ENCODE measurements at regions not wholly inside any gene's neighbourhood (a gene's known extent, or its start where the extent isn't known, plus 50 kb on each side); places are given as distances from the start of the nearest gene placed in this dataset.

DNA sequence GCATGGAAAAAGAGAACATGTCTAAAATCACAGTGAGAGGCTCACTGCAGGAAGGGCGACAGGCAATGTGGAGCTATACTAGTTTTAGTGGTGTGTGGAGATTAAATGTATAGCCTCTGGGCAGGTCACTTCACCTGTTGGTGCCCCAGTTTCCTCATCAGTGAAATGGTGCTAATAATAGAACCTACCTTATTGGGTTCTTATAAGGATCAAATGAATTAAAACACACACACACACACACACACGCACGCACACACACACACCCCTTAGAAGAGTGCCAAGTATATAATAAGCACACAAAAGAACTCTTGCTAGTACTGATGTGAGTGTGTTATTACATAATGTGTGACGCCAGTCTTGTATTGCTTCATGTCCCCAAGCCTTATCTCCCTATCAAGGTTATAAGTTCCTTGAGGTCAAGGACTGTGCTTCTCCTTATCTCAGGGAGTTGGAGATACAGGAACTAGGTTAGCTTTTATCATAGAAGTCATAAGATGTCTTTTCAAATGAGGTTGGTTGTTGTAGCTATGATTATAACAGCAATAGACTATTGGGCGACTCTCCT is 98.0 kb upstream of the CXCR4 start:
- Mint-ChIP-seq H3K4me3 (no peak overlapping the region), H3K27me3 (no peaks in the 10 kb centered on the region), H3K4me1 (ENCODE audit: low read depth) (peaks cover 36% of the 10 kb centered on the region), H3K27ac (no peak overlapping the region), H3K36me3 (ENCODE audit: low read depth) (no peaks in the 10 kb centered on the region), H3K9me3 (no peaks in the 10 kb centered on the region)
- TF ChIP-seq, protein P1, sequence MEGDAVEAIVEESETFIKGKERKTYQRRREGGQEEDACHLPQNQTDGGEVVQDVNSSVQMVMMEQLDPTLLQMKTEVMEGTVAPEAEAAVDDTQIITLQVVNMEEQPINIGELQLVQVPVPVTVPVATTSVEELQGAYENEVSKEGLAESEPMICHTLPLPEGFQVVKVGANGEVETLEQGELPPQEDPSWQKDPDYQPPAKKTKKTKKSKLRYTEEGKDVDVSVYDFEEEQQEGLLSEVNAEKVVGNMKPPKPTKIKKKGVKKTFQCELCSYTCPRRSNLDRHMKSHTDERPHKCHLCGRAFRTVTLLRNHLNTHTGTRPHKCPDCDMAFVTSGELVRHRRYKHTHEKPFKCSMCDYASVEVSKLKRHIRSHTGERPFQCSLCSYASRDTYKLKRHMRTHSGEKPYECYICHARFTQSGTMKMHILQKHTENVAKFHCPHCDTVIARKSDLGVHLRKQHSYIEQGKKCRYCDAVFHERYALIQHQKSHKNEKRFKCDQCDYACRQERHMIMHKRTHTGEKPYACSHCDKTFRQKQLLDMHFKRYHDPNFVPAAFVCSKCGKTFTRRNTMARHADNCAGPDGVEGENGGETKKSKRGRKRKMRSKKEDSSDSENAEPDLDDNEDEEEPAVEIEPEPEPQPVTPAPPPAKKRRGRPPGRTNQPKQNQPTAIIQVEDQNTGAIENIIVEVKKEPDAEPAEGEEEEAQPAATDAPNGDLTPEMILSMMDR (IDR thresholded peaks at IDR 0.05) = no peak
- CTCF ChIA-PET = no interaction called here
- intact Hi-C loops (cut with DNase I, micrococcal nuclease) = no loop called here
- Histone ChIP-seq H3K27ac (ENCODE audit: low read depth in 1 of 2, low read length in 2 of 2) (no peak overlapping the region), H3K4me1 (ENCODE audit: insufficient read depth, low read length) (peaks cover 23% of the 10 kb centered on the region), H3K27me3 (ENCODE audit: control insufficient read depth in 1 of 2, insufficient read depth in 2 of 2, low read length in 2 of 2) (no peaks in the 10 kb centered on the region), H3K9me3 (ENCODE audit: control insufficient read depth in 1 of 2, insufficient read depth in 1 of 2, low read length in 2 of 2) (no peaks in the 10 kb centered on the region), H3K4me3 (ENCODE audit: low read length) (no peak overlapping the region), H3K36me3 (ENCODE audit: insufficient read depth, low read length) (no peaks in the 10 kb centered on the region)
- DNase-seq (peak in 1 of 14 experiments; percentile 8), ATAC-seq (ENCODE audit: poor library complexity) (no peak)
- POLR2A ChIA-PET = no interaction called here

DNA sequence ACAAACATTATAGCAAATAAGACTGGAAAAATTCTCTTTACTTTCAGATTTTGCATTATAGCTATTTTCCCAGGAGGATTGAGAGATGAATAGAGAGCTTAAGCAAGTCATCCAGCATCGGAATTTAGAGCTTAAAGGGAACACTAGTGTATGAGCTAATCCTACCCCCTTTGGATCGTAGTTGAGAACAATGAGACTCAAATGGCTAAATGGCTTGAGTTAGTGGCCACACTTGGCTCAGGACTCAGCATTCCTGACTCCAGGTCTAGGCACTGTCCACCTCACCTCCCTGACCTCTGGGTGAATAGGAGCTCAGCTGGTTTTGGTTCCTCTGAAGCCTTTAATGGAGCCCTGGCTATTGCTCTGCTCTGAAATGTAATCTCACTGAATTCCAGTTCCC is 97.5 kb upstream of the CXCR4 start:
- Histone ChIP-seq H3K4me3 (ENCODE audit: low read length) (no peak overlapping the region), H3K36me3 (ENCODE audit: insufficient read depth, low read length) (no peaks in the 10 kb centered on the region), H3K4me1 (ENCODE audit: insufficient read depth, low read length) (peaks cover 27% of the 10 kb centered on the region), H3K9me3 (ENCODE audit: control insufficient read depth in 1 of 2, insufficient read depth in 1 of 2, low read length in 2 of 2) (no peaks in the 10 kb centered on the region), H3K27me3 (ENCODE audit: control insufficient read depth in 1 of 2, insufficient read depth in 2 of 2, low read length in 2 of 2) (no peaks in the 10 kb centered on the region), H3K27ac (ENCODE audit: low read depth in 1 of 2, low read length in 2 of 2) (no peak overlapping the region)
- Mint-ChIP-seq H3K4me1 (ENCODE audit: low read depth) (peaks cover 41% of the 10 kb centered on the region), H3K27ac (no peak overlapping the region), H3K9me3 (no peaks in the 10 kb centered on the region), H3K27me3 (no peaks in the 10 kb centered on the region), H3K36me3 (ENCODE audit: low read depth) (no peaks in the 10 kb centered on the region), H3K4me3 (no peak overlapping the region)
- ChIA-PET POLR2A (no interaction called here), CTCF (no interaction called here)
- no peak for ATAC-seq (ENCODE audit: poor library complexity)
- intact Hi-C loops (cut with DNase I, micrococcal nuclease) = no loop called here
- no peak for DNase-seq
- TF ChIP-seq, protein P1 (IDR thresholded peaks at IDR 0.05) = no peak

DNA sequence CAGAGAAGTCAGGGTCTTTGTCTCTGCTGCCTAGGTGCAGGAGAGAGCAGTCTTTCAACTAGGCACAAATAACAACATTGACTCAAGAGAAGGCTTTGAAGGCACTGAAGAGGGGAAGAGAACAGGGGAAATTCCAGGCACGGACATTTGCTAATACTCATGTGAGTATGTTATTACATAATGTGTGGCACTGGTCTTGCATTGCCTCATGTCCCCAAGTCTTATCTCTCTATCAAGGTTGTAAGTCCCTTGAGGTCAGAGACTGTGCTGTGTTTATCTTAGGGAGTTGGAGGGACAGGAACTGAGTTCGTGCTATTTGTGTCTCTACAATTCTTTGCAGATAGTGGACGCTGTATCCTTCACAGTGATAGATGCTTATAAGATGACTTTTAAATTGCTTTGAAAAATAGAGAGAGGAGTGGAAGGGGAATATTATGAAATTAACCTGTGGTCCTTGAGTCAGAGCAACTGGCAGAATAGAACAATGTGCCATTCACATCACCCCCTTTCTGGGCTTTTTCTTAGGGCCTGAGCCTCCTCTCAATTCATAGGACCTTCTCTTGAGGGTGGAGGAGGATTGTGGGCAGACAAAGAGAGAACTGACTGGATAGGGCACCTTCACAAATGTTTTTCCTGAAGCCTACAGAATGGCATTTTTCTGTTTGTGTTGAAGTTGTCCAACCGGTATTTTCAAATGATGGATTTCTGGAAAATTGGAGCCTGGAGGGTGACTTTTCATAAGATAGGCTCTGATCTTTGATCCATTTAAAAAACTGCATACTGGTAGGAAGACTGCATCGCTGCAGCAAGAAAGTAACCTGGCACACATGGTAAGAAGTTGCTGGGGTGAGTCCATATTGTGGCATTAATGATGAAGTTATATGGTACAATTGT is 96.6 kb upstream of the CXCR4 start:
- ChIA-PET POLR2A (no interaction called here), CTCF (interaction anchor here (1.2 kb wide), 1 partner anchor 7 kb away, joined by 3 read pairs; no protein-coding TSS in a partner anchor)
- H3K36me3 Mint-ChIP-seq (ENCODE audit: low read depth) = no peaks in the 10 kb centered on the region
- peaks cover 43% of the 10 kb centered on the region for H3K4me1 Mint-ChIP-seq (ENCODE audit: low read depth)
- intact Hi-C loops (cut with DNase I, micrococcal nuclease) = no loop called here
- ATAC-seq (ENCODE audit: poor library complexity) (no peak), DNase-seq (peak in 2 of 14 experiments; percentile 59 to 70)
- Histone ChIP-seq H3K4me3 (ENCODE audit: low read length) (no peak overlapping the region), H3K36me3 (ENCODE audit: insufficient read depth, low read length) (no peaks in the 10 kb centered on the region), H3K4me1 (ENCODE audit: insufficient read depth, low read length) (peaks cover 27% of the 10 kb centered on the region), H3K27ac (ENCODE audit: low read depth in 1 of 2, low read length in 2 of 2) (no peak overlapping the region), H3K9me3 (ENCODE audit: control insufficient read depth in 1 of 2, insufficient read depth in 1 of 2, low read length in 2 of 2) (peaks cover 0 to 7% of the 10 kb centered on the region in 2 experiments), H3K27me3 (ENCODE audit: control insufficient read depth in 1 of 2, insufficient read depth in 2 of 2, low read length in 2 of 2) (no peaks in the 10 kb centered on the region)
- H3K9me3 Mint-ChIP-seq = no peaks in the 10 kb centered on the region
- no peak overlapping the region for H3K27ac Mint-ChIP-seq
- H3K4me3 Mint-ChIP-seq = no peak overlapping the region
- no peaks in the 10 kb centered on the region for H3K27me3 Mint-ChIP-seq
- TF ChIP-seq, protein P1 (IDR thresholded peaks at IDR 0.05) = no peak
